ENCODE measurements at regions not wholly inside any gene's neighbourhood (a gene's known extent, or its start where the extent isn't known, plus 50 kb on each side); places are given as distances from the start of the nearest gene placed in this dataset.
A peak's percentile ranks its signal among the peaks of the same experiment; 100 is the strongest.

DNA sequence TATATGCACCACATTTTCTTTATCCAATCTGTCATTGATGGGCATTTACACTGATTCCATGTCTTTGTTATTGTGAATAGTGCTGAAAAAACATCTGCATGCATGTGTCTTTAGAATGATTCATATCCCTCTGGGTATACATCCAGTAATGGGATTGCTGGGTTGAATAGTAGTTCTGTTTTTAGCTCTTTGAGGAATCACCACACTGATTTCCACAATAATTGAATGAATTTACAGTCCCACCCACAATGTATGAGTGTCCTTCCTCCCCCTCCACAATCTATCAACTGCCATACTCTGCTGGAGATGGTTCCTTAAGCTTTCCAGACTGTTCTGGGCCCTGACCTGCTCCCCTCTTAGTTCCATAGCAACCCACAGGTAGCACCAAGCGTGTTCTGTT lies 667.0 kb downstream of the LIG4 start:
- DNase-seq (ENCODE audit: low read depth) (no peak), FAIRE-seq (no peak)
- Histone ChIP-seq H3K4me3 (ENCODE audit: insufficient read depth, low read depth, low read length) (no peak overlapping the region), H3K27me3 (ENCODE audit: insufficient read depth, low read length) (no peaks in the 10 kb centered on the region), H3K27ac (ENCODE audit: low read depth, low read length) (no peak overlapping the region), H2AFZ (ENCODE audit: low read depth, low read length) (no peak overlapping the region), H4K20me1 (ENCODE audit: insufficient read depth, low read length) (no peaks in the 10 kb centered on the region), H3K9me3 (ENCODE audit: insufficient read depth, low read depth, low read length) (no peaks in the 10 kb centered on the region), H3K9ac (ENCODE audit: low read length) (no peak overlapping the region), H3K4me1 (ENCODE audit: insufficient read depth, low read length) (no peaks in the 10 kb centered on the region), H3K36me3 (ENCODE audit: insufficient read depth, low read length) (no peaks in the 10 kb centered on the region), H3K79me2 (ENCODE audit: insufficient read depth, low read length) (no peaks in the 10 kb centered on the region), H3K4me2 (ENCODE audit: low read length) (no peak overlapping the region)
- Mint-ChIP-seq H3K27ac (ENCODE audit: unreplicated experiment) (no peak overlapping the region), H3K36me3 (ENCODE audit: low read depth, unreplicated experiment) (no peaks in the 10 kb centered on the region), H3K4me1 (ENCODE audit: low read depth, unreplicated experiment) (no peaks in the 10 kb centered on the region), H3K9me3 (ENCODE audit: unreplicated experiment) (no peaks in the 10 kb centered on the region), H3K4me3 (ENCODE audit: unreplicated experiment) (no peak overlapping the region), H3K27me3 (ENCODE audit: low read depth, unreplicated experiment) (no peaks in the 10 kb centered on the region)
- TF ChIP-seq, protein P1, sequence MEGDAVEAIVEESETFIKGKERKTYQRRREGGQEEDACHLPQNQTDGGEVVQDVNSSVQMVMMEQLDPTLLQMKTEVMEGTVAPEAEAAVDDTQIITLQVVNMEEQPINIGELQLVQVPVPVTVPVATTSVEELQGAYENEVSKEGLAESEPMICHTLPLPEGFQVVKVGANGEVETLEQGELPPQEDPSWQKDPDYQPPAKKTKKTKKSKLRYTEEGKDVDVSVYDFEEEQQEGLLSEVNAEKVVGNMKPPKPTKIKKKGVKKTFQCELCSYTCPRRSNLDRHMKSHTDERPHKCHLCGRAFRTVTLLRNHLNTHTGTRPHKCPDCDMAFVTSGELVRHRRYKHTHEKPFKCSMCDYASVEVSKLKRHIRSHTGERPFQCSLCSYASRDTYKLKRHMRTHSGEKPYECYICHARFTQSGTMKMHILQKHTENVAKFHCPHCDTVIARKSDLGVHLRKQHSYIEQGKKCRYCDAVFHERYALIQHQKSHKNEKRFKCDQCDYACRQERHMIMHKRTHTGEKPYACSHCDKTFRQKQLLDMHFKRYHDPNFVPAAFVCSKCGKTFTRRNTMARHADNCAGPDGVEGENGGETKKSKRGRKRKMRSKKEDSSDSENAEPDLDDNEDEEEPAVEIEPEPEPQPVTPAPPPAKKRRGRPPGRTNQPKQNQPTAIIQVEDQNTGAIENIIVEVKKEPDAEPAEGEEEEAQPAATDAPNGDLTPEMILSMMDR (IDR thresholded peaks at IDR 0.05; ENCODE audit: insufficient read depth, low read depth, low read length), result no peak
- no peak for TF ChIP-seq EZH2 (IDR thresholded peaks at IDR 0.05; ENCODE audit: insufficient read depth, low read length)

DNA sequence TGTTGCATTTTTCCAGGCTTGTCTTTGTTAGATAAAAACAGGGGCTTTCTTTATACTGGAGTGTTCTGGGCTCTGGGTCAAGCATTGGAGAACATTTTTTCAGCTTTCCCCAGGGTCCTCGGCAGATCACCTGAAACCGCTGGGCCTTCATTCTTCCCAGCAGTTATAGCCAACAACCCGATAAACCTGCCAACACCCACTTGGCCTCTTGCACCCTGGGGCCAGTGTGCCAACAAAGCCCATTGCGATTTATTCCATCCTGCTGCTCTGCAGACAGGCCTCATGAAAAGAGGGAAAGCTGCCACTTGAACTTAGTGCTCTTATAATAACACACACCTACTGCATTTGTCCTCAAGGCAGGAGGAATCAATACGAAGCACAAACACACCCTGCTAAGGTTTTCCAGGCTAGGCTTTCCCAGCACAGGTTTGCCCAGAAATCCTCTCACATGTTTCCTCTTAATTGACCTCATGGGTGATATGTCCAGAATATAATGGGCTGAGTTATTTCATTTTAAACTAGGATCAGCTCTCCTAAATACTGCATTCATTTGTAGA lies 669.3 kb downstream of the LIG4 start:
- no peaks in the 10 kb centered on the region for H3K4me1 Mint-ChIP-seq (ENCODE audit: low read depth, unreplicated experiment)
- no peaks in the 10 kb centered on the region for H3K27me3 Mint-ChIP-seq (ENCODE audit: low read depth, unreplicated experiment)
- H3K36me3 Mint-ChIP-seq (ENCODE audit: low read depth, unreplicated experiment), result no peaks in the 10 kb centered on the region
- TF ChIP-seq EZH2 (IDR thresholded peaks at IDR 0.05; ENCODE audit: insufficient read depth, low read length), result no peak
- TF ChIP-seq, protein P1 (IDR thresholded peaks at IDR 0.05; ENCODE audit: insufficient read depth, low read depth, low read length), result no peak
- Histone ChIP-seq H3K9ac (ENCODE audit: low read length) (no peak overlapping the region), H3K79me2 (ENCODE audit: insufficient read depth, low read length) (no peaks in the 10 kb centered on the region), H4K20me1 (ENCODE audit: insufficient read depth, low read length) (no peaks in the 10 kb centered on the region), H3K4me1 (ENCODE audit: insufficient read depth, low read length) (no peaks in the 10 kb centered on the region), H3K4me3 (ENCODE audit: insufficient read depth, low read depth, low read length) (no peak overlapping the region), H3K36me3 (ENCODE audit: insufficient read depth, low read length) (no peaks in the 10 kb centered on the region), H3K27ac (ENCODE audit: low read depth, low read length) (no peak overlapping the region), H3K9me3 (ENCODE audit: insufficient read depth, low read depth, low read length) (no peaks in the 10 kb centered on the region), H3K4me2 (ENCODE audit: low read length) (no peak overlapping the region), H3K27me3 (ENCODE audit: insufficient read depth, low read length) (no peaks in the 10 kb centered on the region), H2AFZ (ENCODE audit: low read depth, low read length) (no peak overlapping the region)
- DNase-seq (ENCODE audit: low read depth) (no peak), FAIRE-seq (no peak)
- H3K27ac Mint-ChIP-seq (ENCODE audit: unreplicated experiment), result no peak overlapping the region
- H3K9me3 Mint-ChIP-seq (ENCODE audit: unreplicated experiment), result peaks cover 2% of the 10 kb centered on the region
- H3K4me3 Mint-ChIP-seq (ENCODE audit: unreplicated experiment), result no peak overlapping the region

DNA sequence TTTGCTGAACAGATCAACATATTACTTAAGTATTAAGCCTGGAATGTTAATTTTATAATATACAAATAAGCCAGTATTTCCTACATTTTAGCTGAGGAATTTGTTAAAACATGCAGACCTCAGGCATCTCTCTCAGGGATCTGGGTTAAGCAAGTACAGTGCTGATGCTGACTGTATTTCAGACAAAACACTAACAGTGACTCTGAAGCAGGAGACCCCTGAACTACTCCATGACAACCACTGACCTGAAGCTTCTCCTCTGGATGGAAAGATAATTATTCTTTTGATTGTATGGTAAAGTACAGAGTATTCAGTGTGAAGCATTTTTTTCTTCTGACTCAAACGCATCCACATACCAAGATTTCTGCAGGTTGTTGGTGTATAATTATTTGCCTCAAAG lies 680.8 kb downstream of the LIG4 start:
- H3K27me3 ChIP-seq (ENCODE audit: insufficient read depth, low read length), result no peaks in the 10 kb centered on the region
- H3K79me2 ChIP-seq (ENCODE audit: insufficient read depth, low read length), result no peaks in the 10 kb centered on the region
- no peaks in the 10 kb centered on the region for H3K36me3 Mint-ChIP-seq (ENCODE audit: low read depth, unreplicated experiment)
- no peak overlapping the region for H3K9ac ChIP-seq (ENCODE audit: low read length)
- FAIRE-seq, result no peak
- H2AFZ ChIP-seq (ENCODE audit: low read depth, low read length), result no peak overlapping the region
- H3K27ac Mint-ChIP-seq (ENCODE audit: unreplicated experiment), result no peak overlapping the region
- peaks cover 5% of the 10 kb centered on the region for H3K4me1 Mint-ChIP-seq (ENCODE audit: low read depth, unreplicated experiment)
- no peaks in the 10 kb centered on the region for H3K9me3 ChIP-seq (ENCODE audit: insufficient read depth, low read depth, low read length)
- no peaks in the 10 kb centered on the region for H3K36me3 ChIP-seq (ENCODE audit: insufficient read depth, low read length)
- DNase-seq (ENCODE audit: low read depth), result peak; percentile 26
- peaks cover 5% of the 10 kb centered on the region for H3K9me3 Mint-ChIP-seq (ENCODE audit: unreplicated experiment)
- H3K4me3 ChIP-seq (ENCODE audit: insufficient read depth, low read depth, low read length), result no peak overlapping the region
- no peaks in the 10 kb centered on the region for H3K27me3 Mint-ChIP-seq (ENCODE audit: low read depth, unreplicated experiment)
- no peak overlapping the region for H3K4me3 Mint-ChIP-seq (ENCODE audit: unreplicated experiment)
- TF ChIP-seq, protein P1 (IDR thresholded peaks at IDR 0.05; ENCODE audit: insufficient read depth, low read depth, low read length), result no peak
- TF ChIP-seq EZH2 (IDR thresholded peaks at IDR 0.05; ENCODE audit: insufficient read depth, low read length), result no peak
- H3K4me2 ChIP-seq (ENCODE audit: low read length), result no peak overlapping the region
- no peaks in the 10 kb centered on the region for H4K20me1 ChIP-seq (ENCODE audit: insufficient read depth, low read length)
- no peaks in the 10 kb centered on the region for H3K4me1 ChIP-seq (ENCODE audit: insufficient read depth, low read length)
- no peak overlapping the region for H3K27ac ChIP-seq (ENCODE audit: low read depth, low read length)

Data from astrocyte (in vitro differentiated cells and primary cell).